Left ventricle myocardium superior (tissue), 1 donor: ENCODE measurements at regions not wholly inside any gene's neighbourhood (a gene's known extent, or its start where the extent isn't known, plus 50 kb on each side); places are given as distances from the start of the nearest gene placed in this dataset.

Experiments
- ATAC-seq: fragments of 200-7000 bp; cut with Tn5 transposase; one replicate; pipeline ENCODE4 v1.9.1; 2020; ENCODE audit warnings: mild to moderate bottlenecking, moderate library complexity
- DNase-seq: peaks from one replicate; pipeline ENCODE4 v3.0.0-alpha.2; 2020
- intact Hi-C: fragments of 100-400 bp; cut with micrococcal nuclease; formaldehyde crosslinking; loops from one replicate; pipeline ENCODE4 v1.11.0; 2022
- donor health status: DM: no; HTN: yes; CAD: no; lungs with severe emphysema.

DNA sequence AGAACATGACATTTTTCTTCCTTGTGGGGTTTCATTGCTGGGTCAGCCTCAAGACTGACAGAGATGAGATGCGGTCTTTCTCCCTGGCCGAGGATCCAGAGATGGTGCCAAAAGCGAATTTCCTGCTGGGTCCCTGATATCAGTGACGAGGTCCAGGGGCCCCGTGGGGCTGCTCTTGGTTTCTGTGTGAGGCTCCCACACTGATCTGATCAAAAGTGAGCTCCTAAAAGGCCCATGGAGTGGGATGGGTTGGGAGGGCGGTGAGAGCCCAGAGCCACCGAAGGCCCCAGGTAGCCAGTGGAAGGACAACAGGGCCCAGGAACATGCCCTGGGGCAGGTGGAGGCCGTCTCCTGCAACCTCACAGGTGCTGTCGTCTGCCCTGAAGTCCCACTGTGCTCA is 208.4 kb upstream of the CDH4 start:
- intact Hi-C loops, result no loop called here
- ATAC-seq, result no peak
- no peak for DNase-seq

DNA sequence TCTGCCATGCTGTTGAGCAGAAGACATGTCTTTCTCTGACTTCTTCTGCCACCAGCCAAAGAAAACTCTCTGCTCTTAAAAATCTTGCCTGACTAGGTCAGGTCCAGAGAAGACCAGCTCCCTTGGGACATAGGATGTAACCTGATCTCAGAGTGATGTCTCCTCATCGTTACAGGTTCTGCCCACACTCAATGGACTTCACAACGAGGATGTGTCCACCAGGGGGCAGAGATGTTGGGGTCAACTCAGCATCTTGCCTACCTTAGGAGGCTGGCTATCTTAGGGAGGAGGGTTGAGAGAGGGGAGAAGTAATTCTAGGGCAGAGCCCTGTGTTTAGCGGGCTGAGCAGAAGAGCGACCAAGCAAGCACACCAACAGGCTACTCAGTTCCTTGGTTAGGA is 207.6 kb upstream of the CDH4 start:
- ATAC-seq (no peak), DNase-seq (no peak)
- intact Hi-C loops, result no loop called here

DNA sequence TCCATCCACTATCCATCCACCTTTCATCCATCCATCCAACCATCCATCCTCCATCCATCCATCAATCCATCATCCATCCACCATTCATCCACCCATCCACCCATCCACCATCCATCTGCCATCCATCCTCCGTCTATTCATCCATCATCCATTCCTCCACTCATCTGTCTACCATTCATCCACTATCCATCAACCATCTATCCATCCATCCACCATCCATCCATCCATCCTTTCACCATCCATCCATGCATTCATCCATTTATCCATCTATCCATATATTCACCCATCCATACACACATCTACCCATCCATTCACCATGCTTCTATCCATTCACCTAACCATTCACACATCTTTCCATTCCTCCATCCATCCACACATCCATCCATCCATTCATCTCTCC is 207.0 kb upstream of the CDH4 start:
- ATAC-seq (no peak), DNase-seq (no peak)
- intact Hi-C loops, result no loop called here

DNA sequence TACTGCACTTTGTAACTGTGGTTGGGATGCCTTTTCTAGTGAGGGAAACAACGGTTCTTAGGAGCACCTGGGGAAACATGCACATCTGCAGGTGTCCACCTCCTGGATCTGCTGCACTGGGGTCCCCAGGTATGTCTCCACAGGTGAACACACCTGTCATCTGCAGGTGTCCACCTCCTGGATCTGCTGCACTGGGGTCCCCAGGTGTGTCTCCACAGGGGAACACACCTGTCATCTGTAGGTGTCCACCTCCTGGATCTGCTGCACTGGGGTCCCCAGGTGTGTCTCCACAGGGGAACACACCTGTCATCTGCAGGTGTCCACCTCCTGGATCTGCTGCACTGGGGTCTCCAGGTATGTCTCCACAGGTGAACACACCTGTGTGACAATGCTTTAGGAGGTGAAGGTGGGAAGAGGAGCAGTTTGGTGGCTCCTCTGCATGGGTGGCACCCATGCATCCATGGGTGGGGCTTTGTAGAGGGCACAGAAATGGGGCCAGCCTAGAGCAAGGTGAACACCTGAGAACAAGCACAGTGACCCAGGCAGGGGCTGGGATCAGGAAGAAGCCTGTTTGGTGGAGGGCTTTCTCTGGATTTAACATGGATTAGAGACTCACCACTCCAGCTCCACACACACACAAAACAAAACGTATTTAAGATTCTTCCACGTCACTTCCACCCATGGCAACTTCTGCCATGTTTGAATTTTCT is 206.0 kb upstream of the CDH4 start:
- intact Hi-C loops, result no loop called here
- no peak for ATAC-seq
- DNase-seq, result no peak

DNA sequence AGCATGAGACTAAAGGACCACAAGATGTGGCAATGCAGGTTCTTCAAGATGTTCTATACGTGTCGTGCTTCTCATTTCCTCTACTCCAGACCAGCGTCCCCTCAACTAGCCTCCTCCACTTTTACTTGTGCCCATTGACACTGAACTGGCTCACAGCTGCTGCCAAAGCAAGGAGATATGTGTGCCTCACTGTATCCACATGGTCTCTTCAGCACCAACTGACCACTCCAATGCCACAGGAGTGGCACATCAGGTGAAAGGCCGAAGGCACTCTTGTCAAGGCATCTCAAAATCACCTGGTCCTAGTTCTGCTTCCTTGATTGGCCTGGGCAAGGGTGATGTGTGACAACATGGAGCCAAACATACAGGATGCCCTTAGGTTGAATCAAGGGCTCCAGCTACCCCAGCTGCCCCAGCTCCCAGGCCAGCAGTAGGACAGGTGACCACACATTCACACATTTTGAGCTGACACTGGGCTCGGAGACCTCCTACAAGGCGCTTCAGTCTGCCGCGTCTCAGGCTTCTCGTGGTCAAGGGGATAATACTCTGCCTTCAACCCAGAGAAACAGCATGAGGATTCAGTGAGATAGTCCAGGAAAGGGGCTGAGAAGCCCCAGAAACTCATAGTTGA is 205.2 kb upstream of the CDH4 start:
- ATAC-seq (no peak), DNase-seq (no peak)
- intact Hi-C loops, result no loop called here

DNA sequence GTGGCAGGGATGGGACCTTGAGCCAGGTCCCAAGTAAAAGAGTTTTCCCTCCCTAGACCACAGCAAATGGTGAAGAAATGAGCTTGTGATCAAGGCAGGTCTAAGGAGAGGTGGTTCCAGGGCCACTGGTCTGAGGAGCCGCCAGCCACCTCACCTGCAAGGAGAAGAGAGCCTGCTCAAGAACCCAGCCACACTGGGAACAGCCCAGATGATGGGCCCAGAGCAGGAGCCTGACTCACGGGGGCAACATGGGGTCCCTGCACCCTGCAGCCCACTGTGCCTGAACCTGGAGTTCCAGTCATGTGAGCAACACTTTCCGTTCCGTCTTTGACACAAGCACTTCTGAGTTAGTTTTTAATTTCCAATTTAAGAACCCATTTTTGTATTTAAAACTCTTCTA is 204.5 kb upstream of the CDH4 start:
- DNase-seq, result no peak
- intact Hi-C loops, result no loop called here
- no peak for ATAC-seq

DNA sequence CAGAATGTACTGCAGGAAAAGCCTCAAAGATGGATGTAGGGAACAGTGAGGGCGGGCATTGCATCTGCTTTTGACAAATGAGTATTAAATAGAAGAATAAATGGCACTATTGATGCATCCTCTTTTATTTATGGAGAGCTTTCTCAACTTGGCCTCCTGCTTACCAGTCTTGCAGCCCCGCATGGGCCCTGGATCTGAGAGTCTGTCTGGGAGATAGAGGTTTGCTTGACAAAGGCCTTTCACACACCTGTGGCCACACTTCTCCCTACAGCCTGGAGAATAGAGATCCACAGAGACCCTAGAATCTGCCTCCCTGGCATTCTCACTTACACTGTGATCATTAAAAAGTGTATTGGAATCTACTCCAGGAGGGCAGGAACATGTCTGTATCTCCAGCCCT is 203.8 kb upstream of the CDH4 start:
- intact Hi-C loops, result no loop called here
- ATAC-seq (no peak), DNase-seq (no peak)

DNA sequence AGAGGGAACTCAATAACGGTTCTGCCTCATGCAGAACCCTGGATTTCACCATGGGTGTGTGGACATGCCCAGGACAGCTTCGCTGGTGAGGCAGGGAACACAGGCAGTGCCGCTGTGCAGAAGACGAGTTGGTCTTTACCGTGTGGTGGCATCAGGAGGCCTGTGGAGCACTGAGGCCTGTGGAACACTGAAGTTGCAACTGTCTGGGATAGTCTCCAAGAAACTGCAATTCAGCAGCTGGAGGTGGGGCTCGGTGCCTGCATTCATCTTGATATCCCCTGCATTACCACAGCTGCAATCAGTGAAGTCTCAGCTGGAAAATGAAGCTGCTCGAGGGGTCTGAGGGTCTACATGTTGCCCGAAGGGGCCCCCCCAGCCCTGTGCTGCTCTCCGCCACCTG is 202.4 kb upstream of the CDH4 start:
- ATAC-seq (no peak), DNase-seq (no peak)
- intact Hi-C loops, result no loop called here

DNA sequence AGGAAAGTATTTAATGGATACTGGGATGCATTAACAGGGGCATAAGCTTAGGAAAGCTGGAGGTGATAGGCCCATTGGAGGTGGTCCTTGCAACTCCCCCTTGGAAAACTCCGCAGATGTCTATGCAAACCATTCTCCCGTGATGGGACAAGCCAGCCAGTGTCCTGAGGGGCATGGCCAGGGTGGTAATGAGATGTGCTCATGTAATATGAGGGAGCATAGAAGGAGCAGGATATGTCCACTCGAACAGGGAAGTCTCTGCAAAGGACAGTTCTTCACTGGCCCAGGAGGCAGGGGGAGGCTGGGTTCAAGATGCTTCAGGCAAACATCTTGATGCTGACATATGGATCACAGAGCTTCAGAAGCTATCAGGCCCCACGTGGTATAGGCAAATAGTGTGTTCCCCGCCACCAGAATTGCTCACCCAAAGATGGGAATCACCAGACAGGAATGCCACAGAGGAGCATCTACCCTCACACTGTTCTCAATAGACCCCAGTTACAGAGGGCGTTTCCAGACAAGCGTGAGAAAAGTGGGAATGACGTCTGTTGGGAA is 201.6 kb upstream of the CDH4 start:
- intact Hi-C loops, result no loop called here
- no peak for ATAC-seq

DNA sequence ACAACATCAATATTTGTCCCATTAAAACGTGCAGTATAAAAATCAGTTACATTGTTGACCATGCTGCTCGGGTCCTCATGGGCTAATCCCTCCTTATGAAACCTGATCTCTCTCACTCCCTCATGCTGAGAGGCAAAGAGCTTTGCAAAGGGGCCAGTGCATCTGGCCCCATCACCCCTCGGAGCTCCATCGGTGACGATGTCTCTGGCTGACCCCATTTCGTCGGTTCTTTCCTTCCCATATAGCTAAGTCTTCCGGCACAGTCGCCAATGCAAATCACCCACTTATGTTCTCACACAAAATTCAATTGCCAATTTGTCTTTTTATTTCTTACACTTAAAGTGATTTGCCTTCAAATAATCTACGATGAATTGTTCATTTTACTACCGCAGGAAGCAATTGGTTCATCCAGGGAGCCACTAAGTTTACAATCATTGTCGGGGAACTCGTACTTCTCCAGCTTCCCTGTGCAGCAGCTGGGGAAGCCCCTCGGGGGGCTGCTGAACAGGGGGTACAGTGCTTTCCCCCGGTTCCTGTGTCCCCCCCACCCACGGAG is 199.8 kb upstream of the CDH4 start:
- DNase-seq (no peak), ATAC-seq (no peak)
- intact Hi-C loops, result no loop called here

More for the DNA sequence above, 201.6 kb upstream of the CDH4 start:
- DNase-seq, result no peak

DNA sequence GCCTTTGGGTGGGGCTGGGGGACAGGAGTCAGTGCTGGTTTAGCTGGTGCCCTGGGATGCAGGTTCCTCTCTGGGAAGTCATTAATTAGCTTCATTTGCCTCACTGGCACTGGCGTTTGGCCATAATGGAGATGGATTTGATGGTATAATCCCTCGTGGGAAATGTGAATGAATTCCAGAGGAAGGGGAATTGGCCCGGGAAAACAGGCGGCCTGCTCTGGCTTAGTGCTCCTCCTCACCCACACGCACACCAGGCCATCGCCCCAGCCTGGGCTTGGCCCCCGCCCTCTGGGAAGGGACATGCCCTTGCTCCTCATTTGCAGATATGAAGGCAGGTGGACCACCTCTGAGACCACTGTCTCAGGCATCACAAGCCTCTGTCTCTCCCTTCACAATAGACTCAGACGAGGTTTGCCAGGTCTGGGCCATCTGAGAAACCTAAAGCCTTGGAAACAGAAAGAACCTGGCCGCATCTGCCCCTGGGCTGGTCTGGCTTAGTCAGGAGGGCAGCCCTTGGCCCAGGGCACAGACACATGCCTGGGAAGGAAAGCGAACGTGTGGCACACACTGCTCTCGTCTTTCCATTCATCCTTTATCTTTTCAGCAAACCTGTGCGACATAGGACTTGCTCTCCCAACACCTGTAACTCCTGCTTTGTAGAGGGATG is 199.2 kb upstream of the CDH4 start:
- ATAC-seq (no peak), DNase-seq (no peak)
- intact Hi-C loops, result no loop called here

DNA sequence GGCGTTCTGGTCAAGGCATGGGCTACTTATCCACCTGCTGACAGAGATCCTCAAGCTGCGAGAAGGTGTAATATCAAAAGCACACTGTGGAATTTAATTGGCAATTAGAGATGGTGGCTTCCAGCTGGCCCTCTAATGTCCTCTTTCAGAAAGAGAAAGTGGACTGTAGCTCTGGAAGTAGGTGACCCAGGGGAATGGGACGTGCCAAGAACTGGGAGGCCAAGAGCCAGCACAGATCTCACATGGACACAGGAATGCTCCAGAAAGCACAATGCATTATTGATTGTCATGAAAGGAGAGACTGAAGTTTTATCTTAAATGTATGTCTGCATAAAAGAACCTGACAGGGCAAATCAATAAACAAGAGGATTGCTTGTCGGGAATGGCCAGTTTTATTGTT is 198.6 kb upstream of the CDH4 start:
- ATAC-seq (no peak), DNase-seq (no peak)
- intact Hi-C loops, result no loop called here

DNA sequence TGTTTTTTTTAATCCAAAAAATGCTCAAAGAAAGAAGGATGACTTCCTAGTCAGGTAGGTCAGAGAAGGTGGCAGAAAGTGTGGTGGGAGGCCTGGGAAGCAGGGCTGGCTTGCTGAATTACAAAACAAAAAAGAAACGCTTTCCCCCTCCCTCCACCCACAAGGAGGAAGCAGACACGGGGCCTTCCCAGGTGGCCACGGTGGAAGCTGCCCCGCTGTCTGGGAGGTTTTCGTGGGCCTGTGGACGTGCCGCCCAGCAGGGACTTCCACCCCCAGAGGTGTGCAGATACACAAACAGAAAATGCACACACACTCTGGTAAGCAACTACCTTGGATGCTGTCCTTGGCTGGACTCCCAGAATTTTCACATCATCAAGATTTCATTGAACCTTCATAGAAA is 198.2 kb upstream of the CDH4 start:
- no peak for DNase-seq
- intact Hi-C loops, result no loop called here
- ATAC-seq, result no peak

DNA sequence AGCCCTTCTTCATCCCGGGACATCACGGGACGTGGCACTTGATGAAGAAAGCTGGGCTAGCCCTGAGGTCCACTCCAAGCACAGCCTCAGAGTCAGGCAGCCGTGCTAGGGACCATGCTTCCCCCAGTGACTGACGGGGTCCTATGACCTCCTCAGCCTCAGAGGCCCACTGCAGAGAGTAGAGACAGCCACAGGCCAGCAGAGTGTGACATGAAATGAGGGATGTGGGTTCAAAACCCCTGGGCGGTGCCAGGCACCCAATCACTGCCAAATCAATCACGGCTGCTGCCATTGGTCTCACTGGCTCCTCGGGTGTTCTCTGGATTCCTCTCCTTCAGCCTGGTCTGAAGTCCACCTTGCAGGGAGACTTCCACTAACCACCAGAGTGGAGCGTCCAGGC is 197.7 kb upstream of the CDH4 start:
- DNase-seq (no peak), ATAC-seq (no peak)
- intact Hi-C loops, result no loop called here

DNA sequence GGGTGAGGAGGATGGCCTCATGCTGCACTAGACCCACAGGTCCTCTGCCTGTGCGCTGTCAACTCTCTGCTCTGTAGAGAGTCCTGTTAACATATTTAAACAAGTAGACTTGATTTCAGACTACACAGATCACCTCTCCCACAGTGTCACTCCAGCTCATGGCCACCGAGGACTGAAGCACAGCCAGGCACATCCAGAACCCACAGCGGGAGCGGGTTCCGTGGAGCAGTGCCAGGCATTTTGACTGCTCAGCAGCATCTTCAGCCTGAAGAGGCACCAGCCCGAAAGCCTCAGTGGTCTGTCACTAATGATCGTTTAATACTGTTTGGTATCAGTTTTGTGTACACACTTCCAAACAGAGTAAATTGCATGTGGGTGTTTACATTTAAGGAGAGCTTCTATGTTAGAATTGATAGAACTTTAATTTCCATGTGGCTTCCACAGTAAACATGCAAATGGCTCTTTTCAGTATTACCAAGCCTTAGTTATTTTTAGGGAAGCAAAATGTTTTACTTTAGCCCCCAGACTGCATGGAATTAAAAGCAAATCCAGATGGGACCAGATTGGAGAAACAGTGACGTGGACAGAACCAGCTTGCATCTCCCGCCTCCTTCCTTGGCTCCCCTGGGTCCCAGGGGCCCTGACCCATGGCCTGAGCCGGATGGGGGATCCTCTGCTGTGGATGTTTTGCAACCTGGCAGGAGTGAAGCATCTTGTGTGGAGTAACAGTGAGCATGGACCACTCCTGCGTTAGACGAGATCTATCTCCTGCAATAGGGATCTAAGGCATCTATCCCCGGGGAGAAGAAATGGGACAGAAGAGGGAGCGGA is 196.7 kb upstream of the CDH4 start:
- no peak for DNase-seq
- intact Hi-C loops, result no loop called here

DNA sequence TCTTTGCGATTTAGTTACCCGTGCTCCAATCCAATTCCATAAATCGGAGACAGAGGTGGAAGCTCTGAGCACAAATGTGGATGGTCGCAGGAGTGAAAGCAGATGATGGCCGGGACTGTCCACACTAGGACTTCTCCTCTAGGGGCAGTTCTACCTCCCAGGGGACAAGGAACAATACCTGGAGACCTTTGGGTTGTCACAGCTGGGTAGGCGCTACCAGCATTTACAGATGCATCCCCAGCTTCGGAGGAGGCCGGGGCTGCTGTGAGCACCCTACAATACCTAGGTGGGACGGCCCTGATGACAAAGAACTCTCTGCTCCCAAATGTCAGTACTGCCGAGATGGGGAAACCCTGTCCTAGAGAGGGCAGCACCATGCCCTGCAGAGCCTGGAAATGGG is 195.9 kb upstream of the CDH4 start:
- no peak for DNase-seq

More for the DNA sequence above, 196.7 kb upstream of the CDH4 start:
- no peak for ATAC-seq

DNA sequence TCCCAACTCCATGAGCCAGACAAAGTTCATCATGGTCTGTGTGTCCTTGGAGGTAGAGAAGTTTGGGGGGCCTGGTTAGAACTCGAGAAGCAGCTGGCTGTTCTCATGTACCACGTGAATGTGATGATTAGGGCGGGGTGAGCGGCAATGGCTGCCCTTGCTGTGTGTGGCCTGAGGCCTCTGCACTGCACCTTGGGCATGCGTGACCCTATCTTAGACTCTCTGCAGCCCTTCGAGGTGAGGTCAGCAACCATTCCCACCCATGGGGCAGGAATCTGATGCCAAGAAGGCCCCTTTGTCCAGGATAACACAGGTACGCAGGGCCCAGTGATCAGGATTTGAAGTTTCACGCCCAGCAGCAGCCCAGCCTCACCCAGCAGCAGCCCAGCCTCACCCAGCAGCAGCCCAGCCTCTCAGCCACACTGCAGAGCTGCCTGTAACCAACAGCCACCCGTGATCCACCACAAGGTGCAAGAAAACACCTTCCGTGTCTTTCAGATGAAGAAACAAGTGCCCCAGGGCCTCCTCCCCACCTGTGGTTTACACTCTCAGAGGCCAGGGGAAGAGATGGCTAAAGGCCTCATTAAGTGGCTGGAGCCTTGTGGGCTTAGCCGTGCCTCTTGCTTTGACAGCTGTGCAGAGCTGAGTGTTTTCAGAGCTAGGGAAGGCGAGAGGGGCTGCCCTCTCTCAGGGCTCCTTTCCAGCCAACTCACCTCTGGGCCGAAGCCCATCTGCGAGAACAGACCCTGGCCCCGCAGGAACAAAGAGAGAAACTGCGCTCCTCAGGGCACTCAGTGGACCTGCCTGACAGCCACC is 195.2 kb upstream of the CDH4 start:
- ATAC-seq (no peak), DNase-seq (no peak)
- intact Hi-C loops, result no loop called here

More for the DNA sequence above, 195.9 kb upstream of the CDH4 start:
- intact Hi-C loops, result no loop called here
- no peak for ATAC-seq

DNA sequence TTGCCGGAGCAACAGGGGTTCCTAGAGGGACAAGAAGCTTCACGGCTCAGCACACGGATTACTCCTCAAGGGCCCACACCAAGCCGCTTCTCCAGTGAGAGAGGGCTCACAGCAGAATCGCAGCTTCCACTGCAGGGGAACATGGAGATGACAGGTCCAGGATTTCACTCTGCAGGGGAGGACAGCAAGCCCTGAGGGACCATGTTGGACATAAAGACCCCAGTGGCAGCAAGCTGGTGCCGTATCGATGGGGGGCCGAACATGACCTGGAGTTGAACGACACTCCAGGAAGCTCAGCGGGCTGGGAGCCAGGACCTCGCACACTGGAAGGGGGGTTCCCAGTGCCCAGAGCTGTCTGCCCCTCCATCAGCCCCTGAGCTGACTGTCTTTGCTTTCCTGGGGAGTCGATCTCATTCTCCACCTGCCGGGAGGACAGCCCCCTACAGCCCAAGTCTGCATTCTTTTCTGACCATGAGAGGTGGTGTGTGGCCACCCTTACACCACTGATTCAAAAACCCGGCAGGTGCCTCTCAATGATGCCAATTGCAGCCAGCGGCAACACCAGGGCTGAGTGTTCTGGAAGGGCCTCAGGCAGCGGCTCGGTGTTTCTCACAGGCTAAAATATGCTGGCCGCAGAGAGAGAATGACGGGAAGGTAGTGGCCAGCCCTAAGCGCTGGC is 194.5 kb upstream of the CDH4 start:
- DNase-seq (no peak), ATAC-seq (no peak)

More for the DNA sequence above, 194.5 kb upstream of the CDH4 start:
- intact Hi-C loops, result no loop called here
